ENCODE measurements at regions not wholly inside any gene's neighbourhood (a gene's known extent, or its start where the extent isn't known, plus 50 kb on each side); places are given as distances from the start of the nearest gene placed in this dataset.

DNA sequence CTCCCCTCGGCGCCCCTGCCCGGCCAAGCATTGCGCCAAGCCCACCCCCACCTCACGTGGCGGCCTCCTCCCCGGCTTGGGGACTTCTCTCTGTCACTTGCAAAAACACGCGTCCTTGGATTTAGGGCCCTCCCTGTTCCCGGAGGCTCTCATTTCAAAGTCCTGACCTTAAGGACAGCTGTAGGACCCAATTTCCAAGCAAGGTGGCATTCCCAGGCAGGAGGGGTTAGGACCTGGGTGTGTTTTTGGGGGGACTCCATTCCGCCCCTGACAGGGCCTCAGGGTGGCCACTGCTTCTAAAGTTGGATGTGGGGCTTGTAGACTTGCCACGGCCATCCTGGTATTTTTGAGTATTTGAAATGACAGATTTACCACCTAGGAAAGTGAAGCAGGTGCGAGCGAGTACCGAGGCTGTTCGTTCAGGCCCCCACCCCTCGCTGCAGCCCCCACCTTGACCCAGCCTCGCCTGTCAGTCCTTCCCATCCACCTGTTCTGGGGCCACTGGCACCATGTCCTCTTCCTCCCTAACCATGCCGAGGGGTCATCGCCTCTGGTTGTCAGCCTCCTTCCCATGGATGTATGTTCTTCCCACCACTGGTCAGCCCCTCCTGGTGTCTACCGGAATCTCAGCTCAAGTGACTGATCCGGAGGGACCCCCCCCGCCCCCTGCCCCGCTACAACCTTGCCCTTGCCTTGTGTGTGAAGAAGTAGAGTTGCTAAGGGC is 52.4 kb downstream of the MRPL36 start:
- TF ChIP-seq, protein P1, sequence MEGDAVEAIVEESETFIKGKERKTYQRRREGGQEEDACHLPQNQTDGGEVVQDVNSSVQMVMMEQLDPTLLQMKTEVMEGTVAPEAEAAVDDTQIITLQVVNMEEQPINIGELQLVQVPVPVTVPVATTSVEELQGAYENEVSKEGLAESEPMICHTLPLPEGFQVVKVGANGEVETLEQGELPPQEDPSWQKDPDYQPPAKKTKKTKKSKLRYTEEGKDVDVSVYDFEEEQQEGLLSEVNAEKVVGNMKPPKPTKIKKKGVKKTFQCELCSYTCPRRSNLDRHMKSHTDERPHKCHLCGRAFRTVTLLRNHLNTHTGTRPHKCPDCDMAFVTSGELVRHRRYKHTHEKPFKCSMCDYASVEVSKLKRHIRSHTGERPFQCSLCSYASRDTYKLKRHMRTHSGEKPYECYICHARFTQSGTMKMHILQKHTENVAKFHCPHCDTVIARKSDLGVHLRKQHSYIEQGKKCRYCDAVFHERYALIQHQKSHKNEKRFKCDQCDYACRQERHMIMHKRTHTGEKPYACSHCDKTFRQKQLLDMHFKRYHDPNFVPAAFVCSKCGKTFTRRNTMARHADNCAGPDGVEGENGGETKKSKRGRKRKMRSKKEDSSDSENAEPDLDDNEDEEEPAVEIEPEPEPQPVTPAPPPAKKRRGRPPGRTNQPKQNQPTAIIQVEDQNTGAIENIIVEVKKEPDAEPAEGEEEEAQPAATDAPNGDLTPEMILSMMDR (IDR thresholded peaks at IDR 0.05 in 2 of 3, conservative IDR thresholded peaks at IDR 0.05 in 1 of 3; ENCODE audit: borderline replicate concordance in 1 of 3, insufficient read depth in 1 of 3, low read depth in 2 of 3, low read length in 2 of 3): no peak
- TF ChIP-seq EZH2phosphoT487 (IDR thresholded peaks at IDR 0.05; ENCODE audit: borderline replicate concordance) (no peak), POLR2AphosphoS5 (IDR thresholded peaks at IDR 0.05; ENCODE audit: low read depth, low read length) (no peak)
- TF ChIP-seq, protein P2, sequence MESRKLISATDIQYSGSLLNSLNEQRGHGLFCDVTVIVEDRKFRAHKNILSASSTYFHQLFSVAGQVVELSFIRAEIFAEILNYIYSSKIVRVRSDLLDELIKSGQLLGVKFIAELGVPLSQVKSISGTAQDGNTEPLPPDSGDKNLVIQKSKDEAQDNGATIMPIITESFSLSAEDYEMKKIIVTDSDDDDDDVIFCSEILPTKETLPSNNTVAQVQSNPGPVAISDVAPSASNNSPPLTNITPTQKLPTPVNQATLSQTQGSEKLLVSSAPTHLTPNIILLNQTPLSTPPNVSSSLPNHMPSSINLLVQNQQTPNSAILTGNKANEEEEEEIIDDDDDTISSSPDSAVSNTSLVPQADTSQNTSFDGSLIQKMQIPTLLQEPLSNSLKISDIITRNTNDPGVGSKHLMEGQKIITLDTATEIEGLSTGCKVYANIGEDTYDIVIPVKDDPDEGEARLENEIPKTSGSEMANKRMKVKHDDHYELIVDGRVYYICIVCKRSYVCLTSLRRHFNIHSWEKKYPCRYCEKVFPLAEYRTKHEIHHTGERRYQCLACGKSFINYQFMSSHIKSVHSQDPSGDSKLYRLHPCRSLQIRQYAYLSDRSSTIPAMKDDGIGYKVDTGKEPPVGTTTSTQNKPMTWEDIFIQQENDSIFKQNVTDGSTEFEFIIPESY (IDR thresholded peaks at IDR 0.05; ENCODE audit: extremely low read depth, insufficient replicate concordance, low read length): no peak
